Calu3 (cell line): ENCODE measurements at regions not wholly inside any gene's neighbourhood (a gene's known extent, or its start where the extent isn't known, plus 50 kb on each side); places are given as distances from the start of the nearest gene placed in this dataset.

Source experiments
- BruUV-seq: library from RNA; stranded (reverse); fragments of 400-500 nt; replicated peaks from 2 replicates; lab custom pipeline; 2021; lab: Mats Ljungman, UMichigan
- CTCF ChIA-PET: fragments of 300-600 bp; sonication (Branson Sonifier 250); formaldehyde crosslinking; loops from one replicate; lab custom pipeline; 2022; ENCODE audit warnings: antibody characterized with exemption; lab: Charles Lee
- DNase-seq: peaks from one replicate; pipeline ENCODE4 v3.0.0; 2022
- H3K27ac Mint-ChIP-seq: one replicate; pipeline ENCODE4 v1.8.0; 2022; ENCODE audit warnings: mixed read lengths; ENCODE audit not compliant: unreplicated experiment
- H3K27me3 Mint-ChIP-seq: one replicate; pipeline ENCODE4 v1.8.0; 2022; ENCODE audit warnings: mixed read lengths; ENCODE audit not compliant: unreplicated experiment
- H3K36me3 Mint-ChIP-seq: one replicate; pipeline ENCODE4 v1.8.0; 2022; ENCODE audit warnings: mild to moderate bottlenecking, moderate library complexity, mixed read lengths; ENCODE audit not compliant: insufficient read depth, unreplicated experiment
- H3K4me1 Mint-ChIP-seq: one replicate; pipeline ENCODE4 v1.8.0; 2022; ENCODE audit warnings: mild to moderate bottlenecking, low read depth, mixed read lengths; ENCODE audit not compliant: unreplicated experiment
- H3K4me3 Mint-ChIP-seq: one replicate; pipeline ENCODE4 v1.8.0; 2022; ENCODE audit warnings: mild to moderate bottlenecking, low read depth, moderate library complexity, mixed read lengths; ENCODE audit not compliant: unreplicated experiment
- H3K9me3 Mint-ChIP-seq: one replicate; pipeline ENCODE4 v1.8.0; 2022; ENCODE audit warnings: low read depth, mixed read lengths; ENCODE audit not compliant: unreplicated experiment
- CTCF ChIP-seq: fragments of 200-600 bp; IDR thresholded peaks from one replicate; pipeline ENCODE4 v1.8.0; 2022; ENCODE audit warnings: antibody characterized with exemption; ENCODE audit not compliant: unreplicated experiment
- intact Hi-C: fragments of 100-400 bp; cut with micrococcal nuclease; formaldehyde crosslinking; loops from one replicate; pipeline ENCODE4 v1.10.0; 2022; ENCODE audit not compliant: unreplicated experiment

GRCh38 chr11:116209255-116209654, 563.5 kb downstream of the BUD13 start:
- no peaks in the 10 kb centered on the region for H3K4me1 Mint-ChIP-seq
- H3K27me3 Mint-ChIP-seq = peaks cover 60% of the 10 kb centered on the region
- CTCF ChIA-PET = no interaction called here
- no peak for DNase-seq
- H3K36me3 Mint-ChIP-seq = no peaks in the 10 kb centered on the region
- no peak for TF ChIP-seq CTCF
- BruUV-seq = no TSS peak
- intact Hi-C loops = no loop called here
- H3K9me3 Mint-ChIP-seq = no peaks in the 10 kb centered on the region
- no peak overlapping the region for H3K4me3 Mint-ChIP-seq
- H3K27ac Mint-ChIP-seq = no peak overlapping the region

GRCh38 chr11:116207421-116208141, 565.2 kb downstream of the BUD13 start:
- intact Hi-C loops = no loop called here
- BruUV-seq = no TSS peak
- CTCF ChIA-PET = no interaction called here
- Mint-ChIP-seq H3K27ac (no peak overlapping the region), H3K4me3 (no peak overlapping the region), H3K4me1 (no peaks in the 10 kb centered on the region), H3K36me3 (no peaks in the 10 kb centered on the region), H3K9me3 (no peaks in the 10 kb centered on the region), H3K27me3 (peaks cover 70% of the 10 kb centered on the region)
- DNase-seq = no peak
- TF ChIP-seq CTCF = no peak

- Mint-ChIP-seq H3K4me3 (no peak overlapping the region), H3K4me1 (no peaks in the 10 kb centered on the region), H3K36me3 (no peaks in the 10 kb centered on the region), H3K27me3 (peaks cover 68% of the 10 kb centered on the region), H3K27ac (no peak overlapping the region), H3K9me3 (no peaks in the 10 kb centered on the region)
- BruUV-seq = no TSS peak
- CTCF ChIA-PET = no interaction called here
- DNase-seq = no peak
- no peak for TF ChIP-seq CTCF
- intact Hi-C loops = no loop called here
Observed at GRCh38 chr11:116207019-116207418, 565.8 kb downstream of the BUD13 start.

- BruUV-seq = no TSS peak
- DNase-seq = no peak
- no peaks in the 10 kb centered on the region for H3K36me3 Mint-ChIP-seq
- no peak overlapping the region for H3K27ac Mint-ChIP-seq
- intact Hi-C loops = no loop called here
- peaks cover 63% of the 10 kb centered on the region for H3K27me3 Mint-ChIP-seq
- no peak for TF ChIP-seq CTCF
- no peaks in the 10 kb centered on the region for H3K9me3 Mint-ChIP-seq
- H3K4me3 Mint-ChIP-seq = no peak overlapping the region
- no peaks in the 10 kb centered on the region for H3K4me1 Mint-ChIP-seq
- CTCF ChIA-PET = no interaction called here
Observed at GRCh38 chr11:116202922-116203321, 569.9 kb downstream of the BUD13 start.
